ENCODE measurements at regions not wholly inside any gene's neighbourhood (a gene's known extent, or its start where the extent isn't known, plus 50 kb on each side); places are given as distances from the start of the nearest gene placed in this dataset.

DNA sequence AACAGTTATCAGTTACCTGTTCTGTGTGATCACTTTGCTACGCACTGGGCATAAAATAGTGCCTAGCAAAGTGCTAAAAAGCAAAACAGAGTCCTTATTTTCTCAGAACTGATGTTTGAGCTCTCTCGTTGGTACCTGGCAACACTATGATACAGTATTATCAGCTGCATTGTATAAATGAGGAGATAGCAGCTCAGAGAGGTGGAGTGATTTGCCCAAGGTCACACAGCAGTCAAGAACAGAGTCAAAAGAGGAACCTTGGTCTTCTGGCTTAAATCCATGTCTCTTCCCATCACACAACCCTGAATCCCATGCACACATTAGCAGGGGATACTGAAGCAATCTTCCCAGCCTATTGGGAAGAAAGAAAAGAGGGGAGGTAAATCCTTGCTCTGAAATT lies 580.5 kb downstream of the SOX6 start:
- H3K36me3 ChIP-seq (ENCODE audit: control insufficient read depth, insufficient read depth, low read length) = no peaks in the 10 kb centered on the region
- peaks cover 9% of the 10 kb centered on the region for H3K4me1 ChIP-seq (ENCODE audit: control insufficient read depth, insufficient read depth, low read length)

GRCh38 chr11:15776366-15776765 lies 580.0 kb downstream of the SOX6 start:
- Histone ChIP-seq H3K9me3 (ENCODE audit: control insufficient read depth, low read length) (no peaks in the 10 kb centered on the region), H3K4me1 (ENCODE audit: control insufficient read depth, insufficient read depth, low read length) (peaks cover 9% of the 10 kb centered on the region), H3K9ac (ENCODE audit: low read length) (no peak overlapping the region), H3K27me3 (ENCODE audit: control insufficient read depth, insufficient read depth, low read length) (no peaks in the 10 kb centered on the region), H3K36me3 (ENCODE audit: control insufficient read depth, insufficient read depth, low read length) (no peaks in the 10 kb centered on the region), H3K4me3 (ENCODE audit: low read length) (no peak overlapping the region)

More for the DNA sequence above, 580.5 kb downstream of the SOX6 start:
- H3K4me3 ChIP-seq (ENCODE audit: low read length) = no peak overlapping the region
- no peak overlapping the region for H3K9ac ChIP-seq (ENCODE audit: low read length)
- no peaks in the 10 kb centered on the region for H3K9me3 ChIP-seq (ENCODE audit: control insufficient read depth, low read length)
- H3K27me3 ChIP-seq (ENCODE audit: control insufficient read depth, insufficient read depth, low read length) = no peaks in the 10 kb centered on the region

- Histone ChIP-seq H3K9me3 (ENCODE audit: control insufficient read depth, low read length) (no peaks in the 10 kb centered on the region), H3K36me3 (ENCODE audit: control insufficient read depth, insufficient read depth, low read length) (no peaks in the 10 kb centered on the region), H3K9ac (ENCODE audit: low read length) (no peak overlapping the region), H3K4me1 (ENCODE audit: control insufficient read depth, insufficient read depth, low read length) (peaks cover 18% of the 10 kb centered on the region), H3K4me3 (ENCODE audit: low read length) (no peak overlapping the region), H3K27me3 (ENCODE audit: control insufficient read depth, insufficient read depth, low read length) (no peaks in the 10 kb centered on the region)
Measured at GRCh38 chr11:15779518-15779917, 576.8 kb downstream of the SOX6 start.

DNA sequence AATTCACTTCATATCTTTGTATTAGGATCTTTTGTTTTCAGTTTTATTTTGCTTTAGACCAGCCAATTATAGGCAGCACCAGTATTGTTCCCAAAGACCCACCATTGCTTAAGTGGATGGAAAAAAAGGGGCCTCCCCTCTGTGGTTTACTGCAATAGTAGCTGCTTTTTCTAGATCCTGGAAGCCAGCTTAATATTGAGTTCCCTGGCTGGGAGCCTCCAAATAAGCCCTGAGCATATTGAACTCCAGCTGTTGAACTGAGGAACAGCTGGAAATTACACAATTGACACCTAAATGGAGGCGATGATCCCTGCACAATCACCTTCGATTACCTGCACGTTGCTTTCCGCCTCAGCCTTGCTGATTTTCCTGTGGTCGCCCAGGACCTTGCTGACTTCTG lies 576.0 kb downstream of the SOX6 start:
- H3K36me3 ChIP-seq (ENCODE audit: control insufficient read depth, insufficient read depth, low read length) = no peaks in the 10 kb centered on the region
- H3K4me1 ChIP-seq (ENCODE audit: control insufficient read depth, insufficient read depth, low read length) = peaks cover 21% of the 10 kb centered on the region
- H3K9ac ChIP-seq (ENCODE audit: low read length) = no peak overlapping the region
- no peak overlapping the region for H3K4me3 ChIP-seq (ENCODE audit: low read length)
- H3K27me3 ChIP-seq (ENCODE audit: control insufficient read depth, insufficient read depth, low read length) = no peaks in the 10 kb centered on the region
- H3K9me3 ChIP-seq (ENCODE audit: control insufficient read depth, low read length) = no peaks in the 10 kb centered on the region

- H3K9me3 ChIP-seq (ENCODE audit: control insufficient read depth, low read length) = no peaks in the 10 kb centered on the region
- no peak overlapping the region for H3K4me3 ChIP-seq (ENCODE audit: low read length)
- no peaks in the 10 kb centered on the region for H3K36me3 ChIP-seq (ENCODE audit: control insufficient read depth, insufficient read depth, low read length)
- no peaks in the 10 kb centered on the region for H3K27me3 ChIP-seq (ENCODE audit: control insufficient read depth, insufficient read depth, low read length)
- peaks cover 21% of the 10 kb centered on the region for H3K4me1 ChIP-seq (ENCODE audit: control insufficient read depth, insufficient read depth, low read length)
- H3K9ac ChIP-seq (ENCODE audit: low read length) = no peak overlapping the region
Measured at GRCh38 chr11:15780837-15781236, 575.5 kb downstream of the SOX6 start.

DNA sequence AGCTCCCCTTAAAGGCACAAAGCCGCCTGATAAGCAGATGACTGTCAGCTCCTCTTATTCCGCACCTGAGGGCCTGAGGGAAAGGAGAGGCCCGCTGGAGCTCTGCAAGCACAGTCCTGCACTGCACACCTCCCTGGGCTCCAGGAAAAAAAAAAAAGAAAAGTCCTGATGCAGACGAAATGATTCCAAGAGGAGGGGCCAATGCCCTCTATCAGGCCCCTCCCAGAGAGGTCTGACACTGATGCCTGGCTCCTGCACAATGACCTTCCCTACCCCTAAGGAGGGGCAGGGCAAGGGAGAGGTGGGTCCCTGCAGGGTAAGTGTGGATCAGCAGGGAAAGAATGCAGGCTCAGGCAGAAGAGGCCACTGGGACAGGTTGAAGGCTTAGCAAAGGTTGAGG lies 572.7 kb downstream of the SOX6 start:
- no peaks in the 10 kb centered on the region for H3K9me3 ChIP-seq (ENCODE audit: control insufficient read depth, low read length)

GRCh38 chr11:15793043-15793996 lies 563.0 kb downstream of the SOX6 start:
- Histone ChIP-seq H3K9me3 (ENCODE audit: control insufficient read depth, low read length) (no peaks in the 10 kb centered on the region), H3K27me3 (ENCODE audit: control insufficient read depth, insufficient read depth, low read length) (no peaks in the 10 kb centered on the region), H3K36me3 (ENCODE audit: control insufficient read depth, insufficient read depth, low read length) (no peaks in the 10 kb centered on the region), H3K4me1 (ENCODE audit: control insufficient read depth, insufficient read depth, low read length) (no peaks in the 10 kb centered on the region), H3K9ac (ENCODE audit: low read length) (no peak overlapping the region), H3K4me3 (ENCODE audit: low read length) (no peak overlapping the region)

More for the DNA sequence above, 572.7 kb downstream of the SOX6 start:
- H3K36me3 ChIP-seq (ENCODE audit: control insufficient read depth, insufficient read depth, low read length) = no peaks in the 10 kb centered on the region
- no peak overlapping the region for H3K9ac ChIP-seq (ENCODE audit: low read length)
- H3K4me1 ChIP-seq (ENCODE audit: control insufficient read depth, insufficient read depth, low read length) = peaks cover 21% of the 10 kb centered on the region
- no peak overlapping the region for H3K4me3 ChIP-seq (ENCODE audit: low read length)
- H3K27me3 ChIP-seq (ENCODE audit: control insufficient read depth, insufficient read depth, low read length) = no peaks in the 10 kb centered on the region

DNA sequence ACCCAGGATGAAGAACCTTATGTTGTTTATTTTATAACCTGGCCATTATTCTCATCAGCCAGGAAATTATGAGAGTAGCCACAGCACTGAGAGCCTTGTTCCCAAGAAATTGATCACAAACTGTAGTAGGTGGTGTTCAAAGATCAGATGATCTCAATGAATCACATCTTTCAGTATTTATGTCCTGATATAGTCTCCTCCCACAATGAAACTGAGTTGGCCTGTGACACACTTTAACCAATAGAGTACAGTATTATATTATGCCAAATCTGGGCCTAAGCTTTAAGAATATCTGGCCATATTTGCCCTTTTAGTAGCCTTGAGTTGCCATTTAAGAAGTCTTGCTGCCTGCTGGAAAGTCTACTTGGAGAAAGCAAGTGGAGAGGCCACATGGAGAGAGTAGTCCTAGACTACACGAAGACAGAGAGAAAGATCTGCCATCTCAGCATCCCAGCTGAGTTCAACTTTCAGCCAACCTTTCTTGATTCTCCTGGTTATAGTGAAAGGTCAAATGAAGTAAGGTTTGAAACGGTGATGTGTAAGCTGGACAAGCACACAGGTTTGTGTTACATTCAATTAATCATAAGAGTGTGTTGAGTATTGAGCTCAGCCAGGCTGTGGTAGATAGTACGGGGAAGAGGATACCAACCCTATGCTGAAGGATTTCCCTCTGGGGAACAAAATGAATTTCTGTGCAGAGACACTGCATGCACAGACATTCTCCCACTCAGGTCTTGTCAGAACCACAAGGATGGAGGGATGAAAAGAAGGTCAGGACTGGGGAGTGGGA lies 561.8 kb downstream of the SOX6 start:
- Histone ChIP-seq H3K9ac (ENCODE audit: low read length) (no peak overlapping the region), H3K27me3 (ENCODE audit: control insufficient read depth, insufficient read depth, low read length) (no peaks in the 10 kb centered on the region), H3K4me1 (ENCODE audit: control insufficient read depth, insufficient read depth, low read length) (no peaks in the 10 kb centered on the region), H3K36me3 (ENCODE audit: control insufficient read depth, insufficient read depth, low read length) (no peaks in the 10 kb centered on the region), H3K9me3 (ENCODE audit: control insufficient read depth, low read length) (no peaks in the 10 kb centered on the region), H3K4me3 (ENCODE audit: low read length) (no peak overlapping the region)

- Histone ChIP-seq H3K9ac (ENCODE audit: low read length) (no peak overlapping the region), H3K4me1 (ENCODE audit: control insufficient read depth, insufficient read depth, low read length) (peaks cover 6% of the 10 kb centered on the region), H3K4me3 (ENCODE audit: low read length) (no peak overlapping the region), H3K27me3 (ENCODE audit: control insufficient read depth, insufficient read depth, low read length) (no peaks in the 10 kb centered on the region), H3K9me3 (ENCODE audit: control insufficient read depth, low read length) (no peaks in the 10 kb centered on the region), H3K36me3 (ENCODE audit: control insufficient read depth, insufficient read depth, low read length) (no peaks in the 10 kb centered on the region)
Measured at GRCh38 chr11:15795378-15795777, 561.0 kb downstream of the SOX6 start.

- H3K4me3 ChIP-seq (ENCODE audit: low read length) = no peak overlapping the region
- H3K4me1 ChIP-seq (ENCODE audit: control insufficient read depth, insufficient read depth, low read length) = peaks cover 6% of the 10 kb centered on the region
- H3K9me3 ChIP-seq (ENCODE audit: control insufficient read depth, low read length) = no peaks in the 10 kb centered on the region
- H3K9ac ChIP-seq (ENCODE audit: low read length) = no peak overlapping the region
- no peaks in the 10 kb centered on the region for H3K36me3 ChIP-seq (ENCODE audit: control insufficient read depth, insufficient read depth, low read length)
- H3K27me3 ChIP-seq (ENCODE audit: control insufficient read depth, insufficient read depth, low read length) = no peaks in the 10 kb centered on the region
Measured at GRCh38 chr11:15800111-15800800, 556.1 kb downstream of the SOX6 start.

DNA sequence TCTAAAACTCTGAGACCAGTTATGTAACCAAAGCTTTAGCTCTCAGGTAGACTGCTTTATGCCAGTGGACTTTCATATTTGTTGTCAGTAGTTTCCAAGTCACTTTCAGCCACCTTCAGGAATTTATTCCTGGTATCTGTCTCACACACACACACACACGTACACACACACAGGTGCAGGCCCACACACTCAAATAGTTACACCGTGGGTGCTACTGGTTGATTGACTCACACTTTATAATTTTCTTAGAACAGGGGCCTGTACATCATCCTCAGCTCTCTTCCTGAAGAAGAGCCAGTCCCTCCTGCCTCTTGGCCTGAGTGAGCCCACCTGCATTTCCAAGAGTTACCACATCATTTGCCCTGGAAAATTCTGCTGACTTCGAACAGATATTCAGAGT lies 555.2 kb downstream of the SOX6 start:
- no peaks in the 10 kb centered on the region for H3K36me3 ChIP-seq (ENCODE audit: control insufficient read depth, insufficient read depth, low read length)
- H3K9ac ChIP-seq (ENCODE audit: low read length) = no peak overlapping the region
- no peaks in the 10 kb centered on the region for H3K27me3 ChIP-seq (ENCODE audit: control insufficient read depth, insufficient read depth, low read length)
- H3K9me3 ChIP-seq (ENCODE audit: control insufficient read depth, low read length) = no peaks in the 10 kb centered on the region
- peaks cover 6% of the 10 kb centered on the region for H3K4me1 ChIP-seq (ENCODE audit: control insufficient read depth, insufficient read depth, low read length)
- H3K4me3 ChIP-seq (ENCODE audit: low read length) = no peak overlapping the region

DNA sequence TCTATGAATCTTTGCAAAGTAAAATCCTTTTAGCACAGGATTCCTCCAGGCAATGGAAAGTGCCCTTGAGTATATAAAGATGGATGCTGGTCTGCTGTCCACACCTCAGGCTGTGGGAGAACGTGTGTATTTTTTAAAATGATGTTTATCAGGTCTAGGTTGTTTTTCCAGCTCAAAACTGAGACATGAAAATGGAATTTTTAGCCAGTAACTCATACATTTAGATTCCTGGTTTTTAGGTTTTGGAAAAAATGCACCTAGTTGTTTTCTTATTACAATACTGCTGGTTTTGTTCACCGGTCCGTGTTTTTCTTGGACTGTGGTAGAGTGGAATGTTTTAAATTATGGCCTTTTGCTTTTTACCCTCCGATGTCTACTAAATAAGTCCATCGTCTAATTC lies 554.7 kb downstream of the SOX6 start:
- Histone ChIP-seq H3K4me1 (ENCODE audit: control insufficient read depth, insufficient read depth, low read length) (peaks cover 6% of the 10 kb centered on the region), H3K27me3 (ENCODE audit: control insufficient read depth, insufficient read depth, low read length) (no peaks in the 10 kb centered on the region), H3K36me3 (ENCODE audit: control insufficient read depth, insufficient read depth, low read length) (no peaks in the 10 kb centered on the region), H3K9me3 (ENCODE audit: control insufficient read depth, low read length) (no peaks in the 10 kb centered on the region), H3K4me3 (ENCODE audit: low read length) (no peak overlapping the region), H3K9ac (ENCODE audit: low read length) (no peak overlapping the region)
